ENCODE measurements at regions not wholly inside any gene's neighbourhood (a gene's known extent, or its start where the extent isn't known, plus 50 kb on each side); places are given as distances from the start of the nearest gene placed in this dataset.

- TF ChIP-seq CTCF (IDR thresholded peaks at IDR 0.05), result no peak
- no peak for TF ChIP-seq POLR2A (IDR thresholded peaks at IDR 0.05)
These were observed 971.7 kb upstream of the COX7C start for GRCh38 chr5:85646036-85646435.
